ENCODE measurements at regions not wholly inside any gene's neighbourhood (a gene's known extent, or its start where the extent isn't known, plus 50 kb on each side); places are given as distances from the start of the nearest gene placed in this dataset.

- TF ChIP-seq TAF1 (IDR thresholded peaks at IDR 0.05; ENCODE audit: borderline replicate concordance, insufficient read depth, low read length) = no peak
- no peak for TF ChIP-seq SIN3A (IDR thresholded peaks at IDR 0.05; ENCODE audit: borderline replicate concordance, insufficient read depth, low read length)
- TF ChIP-seq REST (IDR thresholded peaks at IDR 0.05; ENCODE audit: insufficient read depth in 1 of 2, low read depth in 2 of 2, low read length in 2 of 2) = no peak
Measured at GRCh38 chr18:47316924-47317323, 65.5 kb upstream of the SKOR2 start.

Measured in PFSK-1 (cell line).